ENCODE measurements at regions not wholly inside any gene's neighbourhood (a gene's known extent, or its start where the extent isn't known, plus 50 kb on each side); places are given as distances from the start of the nearest gene placed in this dataset.

DNA sequence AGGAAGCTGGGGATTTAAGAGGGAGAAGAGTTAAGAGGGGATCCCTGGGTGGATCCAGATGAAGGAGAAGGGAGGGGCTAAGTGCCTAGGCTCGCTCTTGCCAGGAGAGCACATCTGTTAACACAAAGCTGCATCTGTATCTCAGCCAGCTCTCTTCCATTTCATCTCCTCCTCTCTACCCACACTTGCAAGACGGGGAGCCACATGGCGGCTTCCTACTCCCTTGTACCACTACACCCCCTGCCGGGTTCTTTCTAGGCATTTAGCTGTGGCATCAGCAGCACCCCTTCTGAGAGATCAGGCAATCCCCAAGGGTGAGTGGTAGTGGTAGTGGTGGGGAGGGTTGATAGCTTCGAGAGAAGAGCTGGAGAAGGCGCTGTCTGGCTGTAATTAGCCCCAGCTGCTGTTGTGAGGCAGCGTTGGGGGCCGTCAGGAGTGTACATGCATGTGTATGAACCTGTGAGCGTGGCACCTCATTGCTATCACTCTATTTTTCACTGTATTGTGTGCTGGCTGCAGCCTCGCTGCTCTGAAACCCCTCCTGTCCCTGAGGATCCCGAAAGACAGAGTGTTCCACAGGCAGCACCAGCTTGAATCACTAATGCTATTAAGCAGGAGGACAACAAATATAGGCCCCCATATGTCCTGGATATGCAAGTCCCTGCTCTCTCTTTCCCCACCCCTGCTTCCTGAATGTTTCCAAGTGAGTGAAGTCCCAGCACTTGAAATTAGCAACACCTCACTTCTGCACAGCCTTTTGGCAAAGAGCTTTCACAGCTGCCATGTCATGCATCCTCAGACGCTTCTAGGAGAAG is 73.7 kb downstream of the RTL9 start:
- TF ChIP-seq, protein P1, sequence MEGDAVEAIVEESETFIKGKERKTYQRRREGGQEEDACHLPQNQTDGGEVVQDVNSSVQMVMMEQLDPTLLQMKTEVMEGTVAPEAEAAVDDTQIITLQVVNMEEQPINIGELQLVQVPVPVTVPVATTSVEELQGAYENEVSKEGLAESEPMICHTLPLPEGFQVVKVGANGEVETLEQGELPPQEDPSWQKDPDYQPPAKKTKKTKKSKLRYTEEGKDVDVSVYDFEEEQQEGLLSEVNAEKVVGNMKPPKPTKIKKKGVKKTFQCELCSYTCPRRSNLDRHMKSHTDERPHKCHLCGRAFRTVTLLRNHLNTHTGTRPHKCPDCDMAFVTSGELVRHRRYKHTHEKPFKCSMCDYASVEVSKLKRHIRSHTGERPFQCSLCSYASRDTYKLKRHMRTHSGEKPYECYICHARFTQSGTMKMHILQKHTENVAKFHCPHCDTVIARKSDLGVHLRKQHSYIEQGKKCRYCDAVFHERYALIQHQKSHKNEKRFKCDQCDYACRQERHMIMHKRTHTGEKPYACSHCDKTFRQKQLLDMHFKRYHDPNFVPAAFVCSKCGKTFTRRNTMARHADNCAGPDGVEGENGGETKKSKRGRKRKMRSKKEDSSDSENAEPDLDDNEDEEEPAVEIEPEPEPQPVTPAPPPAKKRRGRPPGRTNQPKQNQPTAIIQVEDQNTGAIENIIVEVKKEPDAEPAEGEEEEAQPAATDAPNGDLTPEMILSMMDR (conservative IDR thresholded peaks at IDR 0.05; ENCODE audit: low read depth, low read length), result no peak
- DNase-seq (ENCODE audit: low read depth), result no peak

DNA sequence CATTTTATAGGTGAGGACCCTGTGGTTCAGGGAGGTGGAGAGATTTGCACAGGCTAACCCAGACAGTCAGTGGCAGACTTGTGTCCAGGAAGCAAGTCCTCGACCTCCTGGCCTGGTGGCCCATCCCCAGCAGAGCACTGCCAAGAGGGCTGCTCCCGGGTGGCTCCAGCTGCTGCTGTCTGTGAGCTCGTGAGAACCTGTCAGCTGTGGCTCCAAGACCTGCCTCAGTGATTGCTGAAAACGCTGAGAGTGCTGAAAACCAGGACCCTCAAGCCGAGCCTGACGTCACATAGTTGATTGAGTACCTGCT is 74.2 kb downstream of the RTL9 start:
- no peak overlapping the region for H3K4me3 ChIP-seq (ENCODE audit: low read depth, low read length)
- TF ChIP-seq, protein P1 (conservative IDR thresholded peaks at IDR 0.05; ENCODE audit: low read depth, low read length), result no peak
- no peak for DNase-seq (ENCODE audit: low read depth)

More for the DNA sequence above, 73.7 kb downstream of the RTL9 start:
- no peak overlapping the region for H3K4me3 ChIP-seq (ENCODE audit: low read depth, low read length)

DNA sequence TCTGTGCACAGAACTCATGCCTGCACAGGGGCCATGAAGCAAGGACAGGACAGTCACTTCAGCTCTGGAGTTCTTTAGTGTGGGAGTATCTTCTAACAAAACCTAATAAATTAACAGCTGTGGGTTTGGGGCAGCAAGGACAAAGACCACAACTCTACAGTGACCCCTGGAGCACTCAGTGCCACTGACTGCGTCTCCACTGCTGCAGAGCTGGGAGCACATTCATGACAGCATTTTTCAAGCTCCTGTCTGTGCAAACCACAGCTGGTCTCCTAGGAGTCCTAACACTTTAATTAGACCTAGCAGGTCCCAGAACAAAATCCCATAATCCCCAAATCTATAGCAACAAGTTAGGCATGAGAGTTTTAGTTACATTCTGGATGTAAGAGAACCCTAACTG is 76.5 kb downstream of the RTL9 start:
- no peak for DNase-seq (ENCODE audit: low read depth)
- TF ChIP-seq, protein P1 (conservative IDR thresholded peaks at IDR 0.05; ENCODE audit: low read depth, low read length), result no peak

DNA sequence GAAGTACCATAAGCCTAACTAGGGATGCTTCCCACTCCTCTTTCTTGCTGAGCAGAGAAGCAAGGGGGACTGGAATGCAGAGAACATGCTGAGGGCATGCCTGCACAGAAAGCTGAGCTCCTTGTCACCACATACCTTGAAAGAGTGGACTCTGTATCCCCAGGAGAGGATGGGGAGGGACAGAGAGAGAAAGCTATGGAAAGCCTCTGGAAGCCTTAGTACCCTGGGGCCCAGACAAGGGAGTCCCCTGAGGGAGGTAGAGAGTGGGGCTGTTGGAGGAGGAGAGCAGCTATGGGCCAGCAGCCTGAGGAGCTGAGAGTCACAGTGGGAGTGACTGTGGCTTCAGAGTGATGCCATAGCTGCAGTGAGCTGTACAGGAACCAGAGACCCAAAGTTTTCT is 77.9 kb downstream of the RTL9 start:
- H3K4me3 ChIP-seq (ENCODE audit: low read depth, low read length), result no peak overlapping the region
- TF ChIP-seq, protein P1 (conservative IDR thresholded peaks at IDR 0.05; ENCODE audit: low read depth, low read length), result no peak
- no peak for DNase-seq (ENCODE audit: low read depth)

More for the DNA sequence above, 76.5 kb downstream of the RTL9 start:
- no peak overlapping the region for H3K4me3 ChIP-seq (ENCODE audit: low read depth, low read length)

DNA sequence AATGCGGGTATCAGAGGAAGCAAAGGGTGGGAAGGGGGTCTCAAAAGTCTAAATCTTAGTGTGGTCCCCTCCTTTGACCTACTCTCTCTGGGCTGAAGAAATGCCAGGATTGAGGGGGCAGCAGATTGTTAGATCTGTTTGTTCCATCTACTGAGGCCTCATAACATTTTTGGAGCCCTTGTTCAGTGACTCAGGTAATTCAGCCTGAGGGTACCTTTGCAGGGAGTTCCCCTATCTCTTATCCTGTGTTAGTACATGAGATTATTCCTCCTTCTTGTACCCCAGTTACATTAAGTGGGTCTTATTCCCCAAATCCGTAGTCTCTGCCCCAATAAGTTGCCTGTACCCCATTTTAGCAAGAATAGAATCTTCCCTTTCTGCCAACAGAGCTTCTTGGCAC is 79.0 kb downstream of the RTL9 start:
- DNase-seq (ENCODE audit: low read depth), result no peak
- H3K4me3 ChIP-seq (ENCODE audit: low read depth, low read length), result no peak overlapping the region
- TF ChIP-seq, protein P1 (conservative IDR thresholded peaks at IDR 0.05; ENCODE audit: low read depth, low read length), result no peak

DNA sequence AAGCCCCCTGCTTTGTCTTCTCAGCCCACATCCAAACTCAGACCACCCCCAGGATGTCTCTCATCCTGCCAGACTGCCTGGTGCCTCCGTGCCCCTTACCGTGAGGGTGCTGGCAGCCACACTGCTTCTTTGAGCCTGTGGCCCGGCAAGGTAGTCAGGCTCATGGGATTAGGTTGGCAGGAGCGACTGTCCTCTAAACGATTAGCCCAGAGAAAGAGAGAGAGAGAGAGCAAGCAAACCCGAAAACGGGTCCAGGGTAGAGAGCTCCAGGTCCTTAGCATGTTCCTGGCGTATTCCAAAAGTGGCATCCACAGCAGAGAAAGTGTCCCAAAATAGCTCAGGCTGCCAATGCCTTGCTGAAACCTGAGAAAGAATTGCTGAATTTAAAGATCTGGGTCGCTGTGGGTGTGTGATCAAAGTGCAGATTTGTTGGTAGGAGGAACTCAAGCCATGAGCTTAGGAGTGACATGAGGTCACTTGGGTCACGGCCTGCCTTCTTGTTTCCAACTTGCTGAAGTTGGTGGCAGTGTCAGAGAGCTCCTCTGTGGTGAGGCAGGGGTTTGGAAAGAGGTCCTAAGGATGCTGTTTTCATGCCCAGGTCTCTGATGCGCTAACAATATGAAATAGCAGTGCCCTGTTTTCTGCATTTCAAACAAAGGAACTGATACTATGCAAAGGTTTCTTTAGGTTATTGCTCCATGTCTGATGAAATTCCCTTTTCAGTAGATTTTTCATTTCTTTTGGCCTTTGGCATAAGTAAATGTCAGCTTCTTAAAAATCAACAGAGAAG is 81.6 kb downstream of the RTL9 start:
- DNase-seq (ENCODE audit: low read depth), result no peak
- TF ChIP-seq, protein P1 (conservative IDR thresholded peaks at IDR 0.05; ENCODE audit: low read depth, low read length), result no peak
- no peak overlapping the region for H3K4me3 ChIP-seq (ENCODE audit: low read depth, low read length)
